ENCODE measurements at regions not wholly inside any gene's neighbourhood (a gene's known extent, or its start where the extent isn't known, plus 50 kb on each side); places are given as distances from the start of the nearest gene placed in this dataset.

- DNase-seq (ENCODE audit: low spot score in 2 of 2) = no peak
- H3K27ac ChIP-seq = no peak overlapping the region
- H3K9me3 ChIP-seq = no peaks in the 10 kb centered on the region
- H3K4me1 ChIP-seq = no peaks in the 10 kb centered on the region
- TF ChIP-seq CTCF (IDR thresholded peaks at IDR 0.05) = no peak
- no peak for TF ChIP-seq POLR2AphosphoS5 (IDR thresholded peaks at IDR 0.05)
- no peak for TF ChIP-seq POLR2A (IDR thresholded peaks at IDR 0.05)
- no peaks in the 10 kb centered on the region for H3K36me3 ChIP-seq
- H3K27me3 ChIP-seq = no peaks in the 10 kb centered on the region
- H3K4me3 ChIP-seq = no peak overlapping the region
Observed at GRCh38 chr14:82182646-82183045, 649.0 kb upstream of the SEL1L start.

GRCh38 chr14:82190742-82191141, 657.1 kb upstream of the SEL1L start:
- no peak for DNase-seq (ENCODE audit: low spot score in 2 of 2)
- no peaks in the 10 kb centered on the region for H3K4me1 ChIP-seq
- H3K27me3 ChIP-seq = no peaks in the 10 kb centered on the region
- TF ChIP-seq CTCF (IDR thresholded peaks at IDR 0.05) = no peak
- no peak for TF ChIP-seq POLR2AphosphoS5 (IDR thresholded peaks at IDR 0.05)
- no peak for TF ChIP-seq POLR2A (IDR thresholded peaks at IDR 0.05)
- TF ChIP-seq EP300 (IDR thresholded peaks at IDR 0.05) = no peak
- no peaks in the 10 kb centered on the region for H3K36me3 ChIP-seq
- H3K9me3 ChIP-seq = no peaks in the 10 kb centered on the region
- H3K27ac ChIP-seq = no peak overlapping the region
- no peak overlapping the region for H3K4me3 ChIP-seq
- 27% methylated on average over 3 of the region's 3 CpGs for WGBS

DNA sequence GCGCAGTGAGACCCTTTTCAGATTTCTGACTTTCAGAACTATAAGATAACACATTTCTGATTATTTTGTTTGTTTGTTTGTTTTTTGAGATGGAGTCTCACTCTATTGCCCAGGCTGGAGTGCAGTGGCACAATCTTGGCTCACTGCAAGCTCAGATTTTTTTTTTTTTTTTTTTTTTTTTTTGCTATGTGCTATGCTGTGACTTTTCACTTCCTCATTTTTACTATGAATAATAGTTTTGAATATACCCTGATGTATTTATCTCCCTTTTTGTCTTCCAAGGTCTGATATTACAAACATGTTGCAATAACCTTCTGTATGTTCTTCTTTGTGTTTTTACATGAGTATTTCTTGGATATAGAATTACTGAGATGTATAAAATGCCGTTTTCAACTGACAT, 658.7 kb upstream of the SEL1L start:
- H3K4me3 ChIP-seq = no peak overlapping the region
- H3K27me3 ChIP-seq = no peaks in the 10 kb centered on the region
- H3K27ac ChIP-seq = no peak overlapping the region
- no peak for DNase-seq (ENCODE audit: low spot score in 2 of 2)
- 74% methylated on average over 2 of the region's 2 CpGs for WGBS
- no peak for TF ChIP-seq CTCF (IDR thresholded peaks at IDR 0.05)
- no peaks in the 10 kb centered on the region for H3K4me1 ChIP-seq
- no peaks in the 10 kb centered on the region for H3K9me3 ChIP-seq
- H3K36me3 ChIP-seq = no peaks in the 10 kb centered on the region

DNA sequence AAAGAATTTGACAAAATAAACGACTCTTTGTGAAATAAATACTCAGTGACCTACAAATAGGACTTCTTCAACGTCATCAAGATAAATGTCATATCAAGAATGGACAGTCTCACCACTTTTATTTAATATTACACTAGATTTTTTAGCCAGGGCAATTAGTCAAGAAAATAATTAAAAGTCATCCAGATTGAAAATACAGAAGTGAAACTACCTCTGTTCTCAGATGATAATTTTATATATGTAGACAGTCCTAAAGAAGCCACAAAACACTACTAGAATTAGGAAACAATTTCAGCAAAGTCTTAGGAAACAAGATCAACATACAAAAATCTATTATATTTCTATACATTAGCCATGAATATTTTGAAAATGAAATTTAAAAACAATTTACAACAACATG, 689.6 kb upstream of the SEL1L start:
- Histone ChIP-seq H3K27ac (no peak overlapping the region), H3K27me3 (no peaks in the 10 kb centered on the region), H3K4me1 (no peaks in the 10 kb centered on the region), H3K4me3 (no peak overlapping the region), H3K9me3 (no peaks in the 10 kb centered on the region), H3K36me3 (no peaks in the 10 kb centered on the region)
- TF ChIP-seq CTCF (IDR thresholded peaks at IDR 0.05) (no peak), POLR2AphosphoS5 (IDR thresholded peaks at IDR 0.05) (no peak)
- WGBS = 63% methylated on average over 2 of the region's 2 CpGs
- no peak for DNase-seq (ENCODE audit: low spot score in 2 of 2)

GRCh38 chr14:82224610-82225009, 691.0 kb upstream of the SEL1L start:
- Histone ChIP-seq H3K9me3 (no peaks in the 10 kb centered on the region), H3K4me1 (no peaks in the 10 kb centered on the region), H3K4me3 (no peak overlapping the region), H3K27ac (no peak overlapping the region), H3K36me3 (no peaks in the 10 kb centered on the region), H3K27me3 (no peaks in the 10 kb centered on the region)
- TF ChIP-seq EP300 (IDR thresholded peaks at IDR 0.05) = no peak
- TF ChIP-seq POLR2A (IDR thresholded peaks at IDR 0.05) = no peak
- no peak for TF ChIP-seq POLR2AphosphoS5 (IDR thresholded peaks at IDR 0.05)
- TF ChIP-seq CTCF (IDR thresholded peaks at IDR 0.05) = no peak
- 65% methylated on average over 3 of the region's 3 CpGs for WGBS
- DNase-seq (ENCODE audit: low spot score in 2 of 2) = no peak
